GM12878 (cell line): ENCODE measurements at regions not wholly inside any gene's neighbourhood (a gene's known extent, or its start where the extent isn't known, plus 50 kb on each side); places are given as distances from the start of the nearest gene placed in this dataset.

Experiments
- ATAC-seq: fragments of 200-7000 bp; cut with Tn5 transposase; 3 replicates; pipeline ENCODE4 v1.9.1; 2020; ENCODE audit warnings: mild to moderate bottlenecking, moderate library complexity
- BruUV-seq: library from RNA; stranded (reverse); fragments of 400-500 nt; replicated peaks from 2 replicates; lab custom pipeline; 2021; lab: Mats Ljungman, UMichigan
- CTCF ChIA-PET: fragments of 300-600 bp; sonication (Branson Sonifier 250); formaldehyde crosslinking; extraction: SDS; loops from one replicate; lab custom pipeline; 2021; ENCODE audit warnings: inconsistent platforms; lab: Yijun Ruan, JAX
- POLR2A ChIA-PET: fragments of 350-600 bp; formaldehyde crosslinking; extraction: SDS; loops from one replicate; lab custom pipeline; 2021; ENCODE audit warnings: inconsistent platforms; lab: Charles Lee
- RAD21 ChIA-PET: fragments of 300-600 bp; sonication (Branson Sonifier 250); formaldehyde crosslinking; loops from one replicate; lab custom pipeline; 2023; ENCODE audit warnings: antibody characterized with exemption; ENCODE audit not compliant: unreplicated experiment; lab: Charles Lee
- SMC1A ChIA-PET: fragments of 300-600 bp; sonication (Branson Sonifier 250); formaldehyde crosslinking; loops from one replicate; lab custom pipeline; 2023; ENCODE audit not compliant: unreplicated experiment, uncharacterized antibody; lab: Charles Lee
- DNase-seq: peaks from one replicate; pipeline ENCODE4 v3.0.0-alpha.2; 2011; ENCODE audit warnings: low read depth, low spot score
- FAIRE-seq: peaks from 3 replicates; lab custom pipeline; 2011; peaks lifted over from hg19 to GRCh38; lab: Jason Lieb, UNC
- H2AFZ ChIP-seq: 2 replicates; pipeline ENCODE4 v1.6.0; 2011; ENCODE audit warnings: low read depth, low read length, control low read depth; ENCODE audit not compliant: control insufficient read depth
- H3K27ac ChIP-seq: 2 replicates; pipeline ENCODE4 v1.5.1; 2011; ENCODE audit warnings: control low read depth; ENCODE audit not compliant: control insufficient read depth, insufficient read depth
- H3K27me3 ChIP-seq, 2 experiments: replicated peaks in 1 of 2; 2 replicates each; pipeline versions ENCODE4 v1.6.0 to v1.6.1; 2011; ENCODE audit warnings: low read length in 1 of 2; ENCODE audit not compliant: control insufficient read depth in 2 of 2, insufficient read depth in 2 of 2
- H3K36me3 ChIP-seq, 2 experiments: 2 replicates each; pipeline ENCODE4 v1.5.1; 2011; ENCODE audit warnings: low read length in 1 of 2; ENCODE audit not compliant: control insufficient read depth in 2 of 2, insufficient read depth in 2 of 2
- H3K4me1 ChIP-seq: 2 replicates; pipeline ENCODE4 v1.6.1; 2011; ENCODE audit warnings: mild to moderate bottlenecking, low read length, moderate library complexity, mixed read lengths; ENCODE audit not compliant: control insufficient read depth, insufficient read depth
- H3K4me2 ChIP-seq: 2 replicates; pipeline ENCODE4 v1.6.0; 2011; ENCODE audit warnings: control low read depth; ENCODE audit not compliant: control insufficient read depth, insufficient read depth
- H3K4me3 ChIP-seq: fragments of 200-600 bp; sonication (generic); 2 replicates; pipeline ENCODE4 v1.5.1; 2016
- H3K79me2 ChIP-seq: 2 replicates; pipeline ENCODE4 v1.6.0; 2011; ENCODE audit warnings: low read length; ENCODE audit not compliant: control insufficient read depth, insufficient read depth
- H3K9ac ChIP-seq: 2 replicates; pipeline ENCODE4 v1.8.0; 2011; ENCODE audit warnings: low read length, control low read depth, mixed read lengths; ENCODE audit not compliant: control insufficient read depth, insufficient read depth
- H3K9me3 ChIP-seq: replicated peaks from 3 replicates; pipeline ENCODE4 v1.5.1; 2011; ENCODE audit warnings: mild to moderate bottlenecking, low read length; ENCODE audit not compliant: control insufficient read depth, insufficient read depth
- H4K20me1 ChIP-seq: 2 replicates; pipeline ENCODE4 v1.6.0; 2011; ENCODE audit not compliant: control insufficient read depth, insufficient read depth
- ASH2L ChIP-seq: fragments of 300-600, 200-600 bp; sonication (generic); IDR thresholded peaks from 2 replicates; pipeline ENCODE4 v1.6.1; 2017; ENCODE audit warnings: low read depth, mild to moderate bottlenecking, borderline replicate concordance
- BRCA1 ChIP-seq: IDR thresholded peaks from 2 replicates; pipeline ENCODE4 v1.6.1; 2011; ENCODE audit warnings: low read depth, low read length, improper control_type of control experiment
- CEBPB ChIP-seq, 2 experiments: fragments of 150-350 bp in 1 of 2; IDR thresholded peaks; 2 replicates each; pipeline ENCODE4 v1.6.1; 2012 to 2014; ENCODE audit warnings: low read depth in 2 of 2, low read length in 2 of 2, borderline replicate concordance in 1 of 2, inconsistent platforms in 1 of 2
- EED ChIP-seq: sonication (generic); IDR thresholded peaks from 2 replicates; pipeline ENCODE4 v1.6.1; 2016; ENCODE audit warnings: antibody characterized with exemption, low read depth
- EP300 ChIP-seq, 2 experiments: fragments of 150-350 bp in 1 of 2; IDR thresholded peaks; 2 replicates each; pipeline ENCODE4 v1.6.1; 2011 to 2012; ENCODE audit warnings: low read depth in 2 of 2, low read length in 2 of 2, borderline replicate concordance in 1 of 2, improper control_type of control experiment in 1 of 2, inconsistent platforms in 1 of 2; ENCODE audit not compliant: control insufficient read depth in 1 of 2
- MTA3 ChIP-seq: IDR thresholded peaks from 2 replicates; pipeline ENCODE4 v1.6.1; 2012; ENCODE audit warnings: low read length, inconsistent platforms, borderline replicate concordance
- MXI1 ChIP-seq: fragments of 150-350 bp; IDR thresholded peaks from 2 replicates; pipeline ENCODE4 v1.6.1; 2011; ENCODE audit warnings: low read depth, mild to moderate bottlenecking, inconsistent platforms, low read length, improper control_type of control experiment
- RUNX3 ChIP-seq: IDR thresholded peaks from 2 replicates; pipeline ENCODE4 v1.6.1; 2012; ENCODE audit warnings: low read length, inconsistent platforms
- SMAD5 ChIP-seq: IDR thresholded peaks from 2 replicates; pipeline ENCODE4 v1.6.1; 2016; ENCODE audit warnings: antibody characterized with exemption, low read depth
- WGBS: methylation state at CpG from one replicate; pipeline ENCODE4 v1.1.6; 2016; ENCODE audit warnings: low lambda C conversion rate; ENCODE audit not compliant: insufficient replicate concordance, insufficient coverage; ENCODE audit errors: missing lambda C conversion rate; 5-methylcytosine and 5-hydroxymethylcytosine counted together
- in situ Hi-C: fragments of 300-500 bp; cut with MboI; formaldehyde crosslinking; loops from 9 replicates; pipeline ENCODE4 v1.14.3; 2018; ENCODE audit warnings: mixed read lengths
- intact Hi-C: fragments of 100-400 bp; cut with micrococcal nuclease; formaldehyde crosslinking; loops from one replicate; pipeline ENCODE4 v1.14.2; 2022; ENCODE audit not compliant: unreplicated experiment
- TF ChIP-seq, protein P1 (sequence below): IDR thresholded peaks from 2 replicates; pipeline ENCODE4 v1.6.1; 2012; ENCODE audit warnings: low read depth, low read length, improper control_type of control experiment
- TF ChIP-seq, protein P2 (sequence below): fragments of 450-650 bp; IDR thresholded peaks from 2 replicates; pipeline ENCODE4 v1.6.1; 2016; ENCODE audit warnings: mild to moderate bottlenecking, moderate library complexity, borderline replicate concordance
- TF ChIP-seq, protein P3 (sequence below): IDR thresholded peaks from 2 replicates; pipeline ENCODE4 v1.6.1; 2011; ENCODE audit warnings: mild to moderate bottlenecking, low read depth, low read length, moderate library complexity; ENCODE audit not compliant: insufficient replicate concordance

DNA sequence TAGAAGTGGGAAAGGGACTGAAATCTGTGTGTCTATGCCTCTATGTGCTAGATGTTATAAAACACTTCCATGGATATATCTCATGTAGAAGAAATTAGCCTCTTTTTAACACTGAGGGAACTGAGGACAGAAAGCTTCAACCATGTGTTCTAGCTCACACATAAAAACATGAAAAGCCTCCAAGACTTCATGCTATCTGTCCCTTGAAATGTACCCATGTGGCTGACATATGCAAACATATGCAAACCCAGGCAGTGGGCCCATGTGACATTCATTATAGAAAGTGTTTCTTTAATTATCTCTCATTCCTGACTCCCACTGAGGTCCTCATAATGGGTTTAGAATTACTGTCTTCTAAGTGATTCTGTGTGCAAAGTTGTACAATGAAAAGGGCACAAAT, 134.7 kb upstream of the MAF start:
- H4K20me1 ChIP-seq = no peaks in the 10 kb centered on the region
- DNase-seq (no peak), FAIRE-seq (no peak), ATAC-seq (no peak)
- H3K79me2 ChIP-seq = no peaks in the 10 kb centered on the region
- no peaks in the 10 kb centered on the region for H3K4me1 ChIP-seq
- ChIA-PET CTCF (no interaction called here), POLR2A (no interaction called here), RAD21 (no interaction called here), SMC1A (no interaction called here)
- no peaks in the 10 kb centered on the region for H3K36me3 ChIP-seq
- H3K9me3 ChIP-seq = no peaks in the 10 kb centered on the region
- in situ Hi-C loops = no loop called here
- H3K4me3 ChIP-seq = no peak overlapping the region
- no peak overlapping the region for H3K9ac ChIP-seq
- H3K27me3 ChIP-seq = no peaks in the 10 kb centered on the region
- H2AFZ ChIP-seq = no peak overlapping the region
- no TSS peak for BruUV-seq
- no peak overlapping the region for H3K27ac ChIP-seq
- TF ChIP-seq MTA3 = no peak
- no peak for TF ChIP-seq EED
- TF ChIP-seq RUNX3 = no peak
- no peak for TF ChIP-seq SMAD5
- no peak for TF ChIP-seq ASH2L
- intact Hi-C loops = no loop called here
- H3K4me2 ChIP-seq = no peak overlapping the region

DNA sequence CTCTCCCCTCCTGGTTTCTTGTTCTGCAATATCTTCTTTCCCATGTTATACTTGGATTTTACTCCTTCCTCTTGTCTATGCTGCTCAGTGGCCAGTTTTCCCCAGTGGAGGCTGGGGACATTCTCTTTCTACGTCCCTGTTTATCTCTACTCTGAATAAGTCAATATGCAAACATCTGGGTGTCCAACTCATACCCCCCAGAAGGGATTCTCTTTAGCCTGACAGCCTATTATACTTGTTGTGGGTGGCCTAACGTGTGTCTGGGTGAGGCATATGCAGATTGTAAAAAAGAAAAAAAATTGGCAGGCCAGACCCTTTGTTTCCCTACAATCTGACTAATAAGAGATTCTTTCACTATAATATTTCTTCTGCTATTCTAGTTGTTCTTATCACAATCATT, 134.2 kb upstream of the MAF start:
- no peak overlapping the region for H3K9ac ChIP-seq
- DNase-seq (no peak), FAIRE-seq (no peak), ATAC-seq (no peak)
- no peak overlapping the region for H3K4me3 ChIP-seq
- intact Hi-C loops = no loop called here
- no TSS peak for BruUV-seq
- POLR2A ChIA-PET = no interaction called here
- RAD21 ChIA-PET = no interaction called here
- no peak overlapping the region for H2AFZ ChIP-seq
- H4K20me1 ChIP-seq = no peaks in the 10 kb centered on the region
- CTCF ChIA-PET = no interaction called here
- H3K9me3 ChIP-seq = no peaks in the 10 kb centered on the region
- H3K4me2 ChIP-seq = no peak overlapping the region
- no peaks in the 10 kb centered on the region for H3K27me3 ChIP-seq
- SMC1A ChIA-PET = no interaction called here
- WGBS = 0% methylated on average over 2 of the region's 2 CpGs
- no peaks in the 10 kb centered on the region for H3K79me2 ChIP-seq
- H3K27ac ChIP-seq = no peak overlapping the region
- in situ Hi-C loops = no loop called here
- H3K36me3 ChIP-seq = no peaks in the 10 kb centered on the region
- H3K4me1 ChIP-seq = no peaks in the 10 kb centered on the region
- TF ChIP-seq CEBPB (IDR thresholded peaks at IDR 0.05; ENCODE audit: borderline replicate concordance in 1 of 2, low read depth in 2 of 2, low read length in 2 of 2) (no peak), EED (no peak), MXI1 (no peak), BRCA1 (no peak), EP300 (IDR thresholded peaks at IDR 0.05; ENCODE audit: borderline replicate concordance in 1 of 2, control insufficient read depth in 1 of 2, low read depth in 2 of 2, low read length in 2 of 2) (no peak)
- TF ChIP-seq, protein P1, sequence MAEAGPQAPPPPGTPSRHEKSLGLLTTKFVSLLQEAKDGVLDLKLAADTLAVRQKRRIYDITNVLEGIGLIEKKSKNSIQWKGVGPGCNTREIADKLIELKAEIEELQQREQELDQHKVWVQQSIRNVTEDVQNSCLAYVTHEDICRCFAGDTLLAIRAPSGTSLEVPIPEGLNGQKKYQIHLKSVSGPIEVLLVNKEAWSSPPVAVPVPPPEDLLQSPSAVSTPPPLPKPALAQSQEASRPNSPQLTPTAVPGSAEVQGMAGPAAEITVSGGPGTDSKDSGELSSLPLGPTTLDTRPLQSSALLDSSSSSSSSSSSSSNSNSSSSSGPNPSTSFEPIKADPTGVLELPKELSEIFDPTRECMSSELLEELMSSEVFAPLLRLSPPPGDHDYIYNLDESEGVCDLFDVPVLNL = no peak
- TF ChIP-seq, protein P2, sequence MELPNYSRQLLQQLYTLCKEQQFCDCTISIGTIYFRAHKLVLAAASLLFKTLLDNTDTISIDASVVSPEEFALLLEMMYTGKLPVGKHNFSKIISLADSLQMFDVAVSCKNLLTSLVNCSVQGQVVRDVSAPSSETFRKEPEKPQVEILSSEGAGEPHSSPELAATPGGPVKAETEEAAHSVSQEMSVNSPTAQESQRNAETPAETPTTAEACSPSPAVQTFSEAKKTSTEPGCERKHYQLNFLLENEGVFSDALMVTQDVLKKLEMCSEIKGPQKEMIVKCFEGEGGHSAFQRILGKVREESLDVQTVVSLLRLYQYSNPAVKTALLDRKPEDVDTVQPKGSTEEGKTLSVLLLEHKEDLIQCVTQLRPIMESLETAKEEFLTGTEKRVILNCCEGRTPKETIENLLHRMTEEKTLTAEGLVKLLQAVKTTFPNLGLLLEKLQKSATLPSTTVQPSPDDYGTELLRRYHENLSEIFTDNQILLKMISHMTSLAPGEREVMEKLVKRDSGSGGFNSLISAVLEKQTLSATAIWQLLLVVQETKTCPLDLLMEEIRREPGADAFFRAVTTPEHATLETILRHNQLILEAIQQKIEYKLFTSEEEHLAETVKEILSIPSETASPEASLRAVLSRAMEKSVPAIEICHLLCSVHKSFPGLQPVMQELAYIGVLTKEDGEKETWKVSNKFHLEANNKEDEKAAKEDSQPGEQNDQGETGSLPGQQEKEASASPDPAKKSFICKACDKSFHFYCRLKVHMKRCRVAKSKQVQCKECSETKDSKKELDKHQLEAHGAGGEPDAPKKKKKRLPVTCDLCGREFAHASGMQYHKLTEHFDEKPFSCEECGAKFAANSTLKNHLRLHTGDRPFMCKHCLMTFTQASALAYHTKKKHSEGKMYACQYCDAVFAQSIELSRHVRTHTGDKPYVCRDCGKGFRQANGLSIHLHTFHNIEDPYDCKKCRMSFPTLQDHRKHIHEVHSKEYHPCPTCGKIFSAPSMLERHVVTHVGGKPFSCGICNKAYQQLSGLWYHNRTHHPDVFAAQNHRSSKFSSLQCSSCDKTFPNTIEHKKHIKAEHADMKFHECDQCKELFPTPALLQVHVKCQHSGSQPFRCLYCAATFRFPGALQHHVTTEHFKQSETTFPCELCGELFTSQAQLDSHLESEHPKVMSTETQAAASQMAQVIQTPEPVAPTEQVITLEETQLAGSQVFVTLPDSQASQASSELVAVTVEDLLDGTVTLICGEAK = no peak
- TF ChIP-seq, protein P3, sequence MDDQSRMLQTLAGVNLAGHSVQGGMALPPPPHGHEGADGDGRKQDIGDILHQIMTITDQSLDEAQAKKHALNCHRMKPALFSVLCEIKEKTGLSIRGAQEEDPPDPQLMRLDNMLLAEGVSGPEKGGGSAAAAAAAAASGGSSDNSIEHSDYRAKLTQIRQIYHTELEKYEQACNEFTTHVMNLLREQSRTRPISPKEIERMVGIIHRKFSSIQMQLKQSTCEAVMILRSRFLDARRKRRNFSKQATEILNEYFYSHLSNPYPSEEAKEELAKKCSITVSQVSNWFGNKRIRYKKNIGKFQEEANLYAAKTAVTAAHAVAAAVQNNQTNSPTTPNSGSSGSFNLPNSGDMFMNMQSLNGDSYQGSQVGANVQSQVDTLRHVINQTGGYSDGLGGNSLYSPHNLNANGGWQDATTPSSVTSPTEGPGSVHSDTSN = no peak
